PC-3 (cell line): ENCODE measurements at regions not wholly inside any gene's neighbourhood (a gene's known extent, or its start where the extent isn't known, plus 50 kb on each side); places are given as distances from the start of the nearest gene placed in this dataset.

Experiments used
- EZH2 ChIP-seq: fragments of 300-600 bp; sonication (generic); IDR thresholded peaks from one replicate; pipeline ENCODE4 v1.6.1; 2017; ENCODE audit warnings: antibody characterized with exemption, mild to moderate bottlenecking, low read length; ENCODE audit not compliant: unreplicated experiment
- EZH2phosphoT487 ChIP-seq: fragments of 300-600 bp; sonication (generic); IDR thresholded peaks from 2 replicates; pipeline ENCODE4 v1.6.1; 2018; ENCODE audit warnings: mild to moderate bottlenecking, antibody characterized with exemption, low read length, borderline replicate concordance
- TF ChIP-seq, protein P1 (sequence below): fragments of 300-600 bp; sonication (generic); conservative IDR thresholded peaks from 2 replicates; pipeline ENCODE4 v1.5.1; 2017; ENCODE audit warnings: antibody characterized with exemption, low read depth, mild to moderate bottlenecking, low read length

DNA sequence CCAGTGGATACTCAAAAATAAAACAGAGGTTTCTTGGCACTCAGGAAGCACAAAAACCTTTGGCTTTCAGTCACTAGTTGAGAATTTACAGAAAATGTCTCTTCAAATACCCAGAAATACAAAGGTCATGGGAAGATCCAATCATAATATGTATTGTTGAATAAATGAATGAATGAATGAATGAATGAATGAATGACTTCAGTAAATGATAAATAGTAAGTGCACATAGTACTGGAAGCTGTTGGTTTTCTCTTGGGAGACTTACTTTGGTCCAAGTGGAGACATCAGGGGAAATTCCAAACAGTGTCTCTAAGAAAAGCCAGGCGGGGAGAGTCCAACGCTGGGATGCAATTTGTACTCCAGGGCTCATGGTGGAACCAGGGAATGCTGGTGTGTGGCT lies 261.3 kb upstream of the KLHL29 start:
- TF ChIP-seq, protein P1, sequence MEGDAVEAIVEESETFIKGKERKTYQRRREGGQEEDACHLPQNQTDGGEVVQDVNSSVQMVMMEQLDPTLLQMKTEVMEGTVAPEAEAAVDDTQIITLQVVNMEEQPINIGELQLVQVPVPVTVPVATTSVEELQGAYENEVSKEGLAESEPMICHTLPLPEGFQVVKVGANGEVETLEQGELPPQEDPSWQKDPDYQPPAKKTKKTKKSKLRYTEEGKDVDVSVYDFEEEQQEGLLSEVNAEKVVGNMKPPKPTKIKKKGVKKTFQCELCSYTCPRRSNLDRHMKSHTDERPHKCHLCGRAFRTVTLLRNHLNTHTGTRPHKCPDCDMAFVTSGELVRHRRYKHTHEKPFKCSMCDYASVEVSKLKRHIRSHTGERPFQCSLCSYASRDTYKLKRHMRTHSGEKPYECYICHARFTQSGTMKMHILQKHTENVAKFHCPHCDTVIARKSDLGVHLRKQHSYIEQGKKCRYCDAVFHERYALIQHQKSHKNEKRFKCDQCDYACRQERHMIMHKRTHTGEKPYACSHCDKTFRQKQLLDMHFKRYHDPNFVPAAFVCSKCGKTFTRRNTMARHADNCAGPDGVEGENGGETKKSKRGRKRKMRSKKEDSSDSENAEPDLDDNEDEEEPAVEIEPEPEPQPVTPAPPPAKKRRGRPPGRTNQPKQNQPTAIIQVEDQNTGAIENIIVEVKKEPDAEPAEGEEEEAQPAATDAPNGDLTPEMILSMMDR: no peak
- no peak for TF ChIP-seq EZH2phosphoT487
- no peak for TF ChIP-seq EZH2
